ENCODE measurements at regions not wholly inside any gene's neighbourhood (a gene's known extent, or its start where the extent isn't known, plus 50 kb on each side); places are given as distances from the start of the nearest gene placed in this dataset.

GRCh38 chr18:69162649-69163048 is 238.0 kb upstream of the DOK6 start:
- Histone ChIP-seq H3K36me3 (ENCODE audit: insufficient read depth) (no peaks in the 10 kb centered on the region), H3F3A (replicated peaks; ENCODE audit: low read depth) (no peaks in the 10 kb centered on the region), H3K27me3 (ENCODE audit: insufficient read depth) (no peaks in the 10 kb centered on the region), H3K4me2 (no peak overlapping the region), H3K4me1 (ENCODE audit: insufficient read depth) (no peaks in the 10 kb centered on the region), H3K9me2 (ENCODE audit: insufficient read depth) (no peaks in the 10 kb centered on the region), H4K20me1 (replicated peaks; ENCODE audit: insufficient read depth) (no peaks in the 10 kb centered on the region), H3K4me3 (no peak overlapping the region), H3K79me2 (replicated peaks; ENCODE audit: insufficient read depth) (no peaks in the 10 kb centered on the region), H3K27ac (ENCODE audit: low read depth) (no peak overlapping the region), H2AFZ (no peak overlapping the region)
- H3K36me3 Mint-ChIP-seq (ENCODE audit: low read depth) = no peaks in the 10 kb centered on the region
- DNase-seq (ENCODE audit: low spot score) (no peak), ATAC-seq (no peak)
- H3K4me3 Mint-ChIP-seq = no peak overlapping the region
- no peak for TF ChIP-seq EZH2 (IDR thresholded peaks at IDR 0.05; ENCODE audit: low read depth, unreplicated experiment)
- no peak for TF ChIP-seq POLR2AphosphoS5 (IDR thresholded peaks at IDR 0.05; ENCODE audit: low read depth)
- TF ChIP-seq ZNF462 (CRISPR knock-in tag; IDR thresholded peaks at IDR 0.05) = no peak
- TF ChIP-seq ETS1 (IDR thresholded peaks at IDR 0.05) = no peak
- TF ChIP-seq STAT1 (IDR thresholded peaks at IDR 0.05; ENCODE audit: unreplicated experiment) = no peak
- no peak for TF ChIP-seq ZNF331 (CRISPR knock-in tag; IDR thresholded peaks at IDR 0.05; ENCODE audit: low read depth)
- no peak for TF ChIP-seq CTCF (conservative IDR thresholded peaks at IDR 0.05; ENCODE audit: low read depth in 2 of 2)
- TF ChIP-seq JUNB (IDR thresholded peaks at IDR 0.05; ENCODE audit: unreplicated experiment) = no peak
- TF ChIP-seq EZH2phosphoT487 (IDR thresholded peaks at IDR 0.05; ENCODE audit: unreplicated experiment) = no peak
- no peak for TF ChIP-seq ZNF114 (CRISPR knock-in tag; IDR thresholded peaks at IDR 0.05)
- no peak for TF ChIP-seq CREB1 (CRISPR knock-in tag; IDR thresholded peaks at IDR 0.05; ENCODE audit: low read depth)
- no peak for TF ChIP-seq NANOG (IDR thresholded peaks at IDR 0.05; ENCODE audit: borderline replicate concordance)
- TF ChIP-seq REST (IDR thresholded peaks at IDR 0.05; ENCODE audit: unreplicated experiment) = no peak
- peaks cover 2% of the 10 kb centered on the region for H3K27me3 Mint-ChIP-seq (ENCODE audit: insufficient read depth, low read depth, poor library complexity)
- H3K27ac Mint-ChIP-seq = no peak overlapping the region
- peaks cover 11% of the 10 kb centered on the region for H3K4me1 Mint-ChIP-seq
- no peaks in the 10 kb centered on the region for H3K9me3 Mint-ChIP-seq
